Forelimb muscle (tissue), 1 donor: ENCODE measurements at regions not wholly inside any gene's neighbourhood (a gene's known extent, or its start where the extent isn't known, plus 50 kb on each side); places are given as distances from the start of the nearest gene placed in this dataset.

Experiments
- DNase-seq: peaks from one replicate; pipeline ENCODE4 v3.0.0-alpha.2; 2013; ENCODE audit warnings: low read depth

DNA sequence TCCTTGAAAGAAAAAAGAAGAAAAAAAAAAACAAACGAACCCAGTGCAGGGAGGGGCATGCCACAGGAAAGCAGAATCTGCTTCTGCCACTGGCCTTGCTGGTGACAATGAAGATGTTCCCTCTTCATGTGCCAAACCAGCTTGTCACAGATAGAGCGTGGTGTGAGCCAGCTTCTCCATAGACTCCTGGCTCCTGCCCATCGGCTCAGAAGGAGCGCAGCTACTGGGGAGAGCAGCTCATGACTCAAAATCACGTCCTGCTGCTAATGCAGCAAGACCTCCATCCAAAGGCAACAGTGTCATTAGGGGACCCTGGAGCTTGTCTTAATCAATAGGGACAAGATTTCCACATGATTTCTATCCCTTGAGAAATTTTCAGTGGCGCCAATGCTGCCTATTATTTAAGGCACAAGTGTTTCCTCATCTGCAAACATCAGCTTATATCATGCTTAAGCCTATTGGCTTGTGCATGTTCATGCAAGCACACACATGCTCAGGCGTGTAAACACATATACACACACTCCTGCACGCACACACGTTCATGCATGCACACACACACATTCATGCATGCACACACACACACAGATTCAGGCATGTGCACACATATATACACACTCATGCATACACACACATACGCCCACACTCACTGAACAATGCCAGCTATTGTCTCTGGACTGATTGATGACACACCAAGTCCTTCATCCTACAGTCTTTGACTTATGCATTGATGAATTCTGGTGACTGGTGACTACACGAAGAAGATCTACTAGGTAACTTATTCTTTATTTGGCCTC is 682.0 kb upstream of the ID2 start:
- no peak for DNase-seq

DNA sequence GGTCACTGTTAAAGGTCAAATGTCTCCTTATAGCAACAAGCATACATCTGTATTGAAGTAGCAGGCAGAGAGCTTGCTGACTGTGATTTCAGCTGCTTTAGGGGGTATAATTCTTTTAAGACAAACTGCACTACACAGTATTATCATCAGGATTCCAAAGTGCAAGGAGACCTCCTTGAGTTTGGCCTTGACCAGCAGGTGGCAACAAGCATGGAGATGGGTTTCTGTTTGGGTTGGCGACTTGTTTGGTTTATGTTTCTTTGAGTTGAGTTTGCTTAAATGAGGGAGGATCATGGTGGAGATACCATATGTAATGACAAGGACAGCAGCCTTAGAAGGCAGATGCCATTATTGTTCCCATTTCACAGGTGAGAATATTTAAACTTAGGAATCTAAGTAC is 681.0 kb upstream of the ID2 start:
- DNase-seq: no peak

DNA sequence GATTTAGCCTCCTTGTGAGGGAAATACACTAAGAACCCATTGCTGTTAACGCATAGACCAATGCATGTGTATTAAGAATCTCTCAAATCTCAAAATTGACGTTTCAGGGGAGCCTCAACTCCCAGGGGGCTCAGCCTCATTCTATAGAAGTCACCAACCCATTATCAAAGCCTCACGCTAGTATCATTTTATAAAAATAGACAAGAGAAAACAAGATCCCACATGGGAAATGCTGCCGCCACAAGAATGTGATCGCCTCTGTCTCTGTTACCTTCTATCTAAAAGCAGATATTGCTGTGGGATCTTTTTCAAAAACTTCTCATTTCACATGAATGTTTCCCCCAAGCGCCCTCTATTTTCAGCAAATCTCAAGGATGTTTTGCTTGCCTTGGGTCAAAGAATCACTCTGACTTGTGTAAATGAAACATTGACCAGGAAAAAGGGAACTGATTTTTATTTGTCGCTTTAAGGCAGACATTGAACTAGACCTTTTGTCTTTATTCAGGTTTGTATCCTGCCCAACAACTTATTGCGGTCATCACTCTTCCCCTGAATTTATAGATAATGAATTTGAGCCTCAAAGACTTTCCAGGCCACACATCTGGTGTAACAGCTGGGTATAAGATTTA is 679.0 kb upstream of the ID2 start:
- DNase-seq: no peak

DNA sequence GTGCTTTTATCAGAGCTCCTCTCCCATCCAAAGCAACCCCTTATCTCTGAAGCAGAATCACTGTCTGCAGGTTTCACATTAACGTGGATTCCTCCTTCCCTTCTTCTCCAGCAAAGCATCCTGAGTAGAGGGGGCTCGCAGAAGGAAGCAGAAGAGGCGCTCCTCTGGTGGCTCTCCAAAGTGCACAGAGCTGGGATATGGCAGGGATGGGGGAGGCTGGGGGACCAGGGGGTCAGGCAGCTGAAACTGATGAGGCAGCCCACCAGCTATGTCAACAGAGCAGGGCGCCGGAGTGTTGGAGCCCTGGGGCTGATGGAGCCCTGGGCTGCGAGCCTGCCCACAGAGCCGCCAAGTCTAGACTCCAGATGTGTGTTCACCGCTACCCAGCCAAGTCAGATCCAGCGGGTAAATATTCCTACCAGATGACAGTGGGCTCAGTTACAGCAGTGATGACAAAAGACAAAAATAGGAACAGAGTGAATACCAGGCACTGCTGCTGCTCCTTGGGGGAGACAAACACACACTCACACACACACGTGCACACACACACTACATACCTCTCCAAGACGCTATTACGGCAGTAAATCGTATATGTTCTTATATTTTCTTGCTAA is 678.3 kb upstream of the ID2 start:
- peak; percentile 65 for DNase-seq

DNA sequence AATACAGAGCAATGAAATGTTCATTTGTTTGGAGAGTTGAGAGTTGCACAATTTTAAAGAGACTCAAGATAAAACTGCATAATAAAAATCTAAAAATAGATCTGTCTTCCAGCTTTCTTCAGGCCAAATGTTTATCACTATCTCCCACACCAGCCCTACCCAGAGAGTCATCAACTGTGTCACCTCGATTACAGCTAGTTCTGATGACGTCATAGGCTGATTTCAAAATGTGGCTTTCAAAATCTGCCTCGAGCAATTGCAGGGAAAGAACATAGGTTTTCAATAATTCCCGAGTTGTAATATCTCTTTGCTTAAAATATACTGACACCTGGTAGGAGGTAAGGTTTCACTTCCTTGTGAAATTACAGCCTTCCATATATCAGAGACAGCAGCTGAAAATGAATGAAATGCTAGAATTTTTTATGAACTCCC is 677.6 kb upstream of the ID2 start:
- DNase-seq: peak; percentile 25

DNA sequence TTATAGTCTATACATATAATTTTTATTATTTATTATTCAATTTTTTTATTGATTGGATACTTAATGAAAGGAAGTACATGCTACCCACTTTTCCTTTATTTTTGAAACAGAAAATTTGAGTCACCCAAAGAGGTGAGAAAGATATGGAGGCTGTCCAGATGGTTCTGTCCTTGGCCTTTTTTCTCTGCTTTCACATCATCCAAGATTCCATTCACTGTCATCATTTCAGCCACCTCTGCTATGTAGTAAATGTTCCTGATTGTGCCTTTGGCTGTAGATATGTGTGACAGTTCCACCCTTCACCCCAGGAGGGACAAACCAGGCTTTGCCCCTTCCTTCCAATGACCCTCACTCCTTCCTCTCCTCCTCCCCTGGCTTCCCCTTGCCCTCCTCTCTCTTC is 675.7 kb upstream of the ID2 start:
- DNase-seq: no peak

DNA sequence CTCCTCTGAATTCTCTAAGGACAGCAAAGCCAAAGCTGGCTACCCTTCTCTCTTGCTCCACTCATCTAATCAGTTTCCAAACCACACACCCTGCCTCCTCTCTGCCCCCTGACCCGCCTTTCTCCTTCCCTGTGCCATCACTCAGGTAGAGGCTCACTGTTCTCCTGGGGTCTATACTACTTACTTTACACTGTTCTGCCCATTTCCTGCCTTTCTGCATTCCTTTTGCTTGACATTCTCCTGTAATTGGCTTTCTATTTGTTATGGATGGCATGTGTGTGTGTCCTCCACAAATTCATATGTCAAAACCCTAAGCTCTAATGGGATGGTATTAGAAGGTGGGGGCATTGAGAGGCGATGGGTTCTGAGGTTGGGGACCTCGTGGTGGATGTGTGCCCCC is 675.2 kb upstream of the ID2 start:
- no peak for DNase-seq

DNA sequence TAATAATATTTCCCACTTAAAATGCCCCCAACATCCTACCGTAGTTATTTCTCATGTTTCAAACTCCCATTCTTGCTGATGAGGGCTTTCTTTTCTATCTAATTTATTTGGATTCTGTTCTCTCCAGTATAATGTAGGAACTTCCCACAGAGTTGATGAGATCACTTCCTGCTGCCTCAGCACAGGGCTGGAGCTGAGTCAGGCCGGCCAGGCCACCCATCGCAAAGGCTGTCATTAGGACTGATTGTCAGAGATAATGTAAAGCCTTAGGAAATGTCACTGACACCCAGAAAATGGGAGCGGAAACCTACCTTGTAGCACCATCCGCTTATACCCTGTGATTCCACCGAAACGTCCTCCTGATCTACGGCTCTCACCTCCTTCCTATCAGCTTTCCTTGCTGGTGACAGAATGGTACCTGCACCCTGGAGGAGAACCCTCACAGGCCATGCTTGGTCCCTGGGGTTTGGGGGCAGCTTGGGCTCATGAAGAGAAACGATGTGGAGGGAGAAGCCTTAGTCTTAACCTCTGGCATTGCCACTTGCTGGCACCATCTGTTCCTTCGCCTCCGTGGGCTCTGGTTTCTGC is 672.8 kb upstream of the ID2 start:
- no peak for DNase-seq

DNA sequence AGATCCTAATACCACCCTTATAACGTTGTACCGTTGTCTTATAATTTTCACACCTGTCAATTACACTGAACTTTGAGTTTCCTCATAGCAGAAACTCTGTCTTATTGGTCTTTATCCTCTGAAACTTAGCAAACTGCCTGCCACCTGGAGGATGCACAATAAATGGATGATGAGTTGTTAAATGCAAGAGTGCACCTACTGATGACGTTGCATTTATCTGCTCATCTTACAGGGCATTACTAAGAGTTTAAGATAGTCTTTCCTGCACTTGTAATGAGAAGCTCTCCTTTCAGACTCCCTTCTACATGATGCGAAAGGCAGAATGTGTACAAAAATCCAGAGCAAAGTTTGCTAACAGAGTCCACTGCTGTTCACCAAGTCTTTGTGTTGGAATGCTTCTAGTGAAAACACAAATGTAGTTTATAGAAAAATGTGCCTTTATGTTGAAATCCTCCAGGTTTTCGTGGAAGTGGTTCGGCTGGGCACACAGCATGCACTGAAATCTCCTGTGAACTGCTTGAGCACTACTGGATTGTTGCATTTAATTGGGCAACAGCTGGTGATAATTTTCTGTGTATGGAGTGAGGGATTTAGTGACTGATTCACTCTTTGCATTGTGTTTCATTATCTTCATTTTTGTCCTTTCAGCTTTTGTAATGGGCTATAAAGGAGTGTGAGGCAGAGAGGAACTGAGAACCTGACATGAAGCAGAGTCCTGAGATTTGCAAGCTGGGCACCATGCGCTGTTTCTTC is 665.8 kb upstream of the ID2 start:
- DNase-seq: no peak

DNA sequence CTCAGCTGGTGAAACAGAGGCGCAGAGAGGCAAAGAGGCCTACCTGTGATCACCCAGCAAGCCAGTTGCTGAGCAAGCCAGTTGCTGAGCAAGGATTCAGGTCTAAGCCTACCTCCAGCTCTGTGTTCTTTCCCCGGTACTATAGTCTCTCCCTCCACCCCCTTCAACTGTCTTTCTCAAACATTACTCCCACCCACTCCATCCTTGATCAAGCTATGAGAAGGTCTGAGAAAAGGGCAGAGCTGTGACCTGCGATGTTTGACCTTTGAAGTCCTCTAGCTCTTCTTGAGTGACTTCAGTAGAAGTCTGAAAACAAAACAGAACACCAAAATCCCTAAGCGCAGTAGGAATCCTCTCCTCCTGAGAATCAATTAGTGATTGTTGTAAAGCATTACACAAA is 665.2 kb upstream of the ID2 start:
- no peak for DNase-seq

DNA sequence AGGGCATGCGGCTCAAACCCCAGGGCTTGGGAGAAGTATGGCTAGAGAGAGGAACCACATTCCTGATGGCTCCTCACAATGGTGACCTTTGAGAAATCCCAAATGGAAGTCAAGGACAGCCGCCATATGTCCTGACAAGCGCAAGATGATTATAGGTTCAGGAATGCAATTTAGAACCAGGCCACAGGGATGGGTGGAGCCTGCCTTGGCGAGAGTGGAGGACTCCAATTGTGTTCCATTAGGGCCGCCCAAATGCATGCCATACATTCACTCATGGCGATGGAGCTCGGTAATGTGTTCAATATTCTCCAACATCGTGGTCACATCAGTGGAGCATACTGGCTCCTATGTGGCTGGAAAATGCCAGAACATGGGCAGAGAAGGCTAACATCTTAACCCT is 662.9 kb upstream of the ID2 start:
- no peak for DNase-seq

DNA sequence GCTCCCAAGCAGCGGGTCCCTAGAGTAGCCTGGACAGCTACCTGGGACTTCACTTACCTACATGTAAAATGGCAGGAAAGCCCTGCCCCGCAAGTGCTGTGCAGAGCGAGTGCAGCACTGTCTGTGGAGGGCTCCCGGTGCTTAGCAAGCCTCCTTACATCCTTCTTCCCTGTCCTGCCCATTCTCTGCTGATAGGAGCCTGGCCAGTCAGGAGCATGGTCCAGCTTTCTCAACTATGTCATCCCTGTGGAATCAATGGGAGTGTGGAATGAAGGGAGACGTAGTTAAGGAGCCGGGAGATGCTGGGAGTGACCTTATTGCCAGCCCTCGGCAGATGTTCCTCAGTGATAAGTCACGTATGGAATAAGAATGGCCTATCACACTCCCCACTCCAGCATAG is 661.9 kb upstream of the ID2 start:
- no peak for DNase-seq

DNA sequence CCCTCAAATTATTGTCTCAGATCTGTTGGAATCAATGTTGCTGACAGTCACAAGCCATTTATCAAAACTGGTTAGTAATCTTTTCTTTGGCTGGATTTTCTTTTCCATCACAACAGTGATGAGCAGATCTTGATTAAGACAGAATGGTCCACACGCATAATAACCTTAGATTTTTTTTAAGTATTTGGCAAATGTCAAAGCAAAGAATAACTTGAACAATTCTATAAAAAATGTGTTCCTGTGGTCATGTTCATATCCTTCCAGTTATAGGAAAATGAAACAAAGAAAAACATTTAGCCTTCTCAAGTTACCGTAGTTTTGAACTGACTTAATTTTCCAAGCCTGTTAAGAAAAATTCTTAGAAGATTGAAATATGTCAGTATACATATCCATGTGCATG is 659.9 kb upstream of the ID2 start:
- no peak for DNase-seq

DNA sequence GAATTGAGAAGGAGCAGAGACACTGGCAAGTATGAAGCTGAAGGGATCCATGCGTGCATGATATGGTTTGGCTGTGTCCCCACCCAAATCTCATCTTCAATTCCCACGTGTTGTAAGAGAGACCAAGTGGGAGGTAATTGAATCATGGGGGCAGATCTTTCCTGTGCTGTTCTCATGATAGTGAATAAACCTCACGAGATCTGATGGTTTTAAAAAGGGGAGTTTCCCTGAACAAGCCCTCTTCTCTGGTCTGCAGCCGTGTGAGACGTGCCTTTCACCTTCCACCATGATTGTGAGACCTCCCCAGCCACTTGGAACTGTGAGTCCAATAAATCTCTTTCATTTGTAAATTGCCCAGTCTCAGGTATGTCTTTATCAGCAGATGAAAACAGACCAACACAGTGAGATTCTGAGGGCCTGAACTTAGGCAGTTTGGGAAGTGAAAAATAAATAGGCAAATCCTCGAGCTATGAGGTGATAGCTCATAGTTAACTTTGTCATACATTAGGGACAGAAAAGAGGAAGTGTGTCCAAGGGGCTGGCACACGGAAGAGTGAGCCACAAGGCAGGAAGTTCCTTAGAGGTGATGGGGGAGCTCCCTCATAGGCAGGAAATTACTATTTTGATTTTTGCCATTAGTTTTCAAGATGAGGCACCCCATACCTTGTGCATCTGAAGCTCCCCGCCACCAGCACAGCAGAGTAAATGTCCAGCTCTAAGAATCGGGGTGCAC is 658.8 kb upstream of the ID2 start:
- no peak for DNase-seq

DNA sequence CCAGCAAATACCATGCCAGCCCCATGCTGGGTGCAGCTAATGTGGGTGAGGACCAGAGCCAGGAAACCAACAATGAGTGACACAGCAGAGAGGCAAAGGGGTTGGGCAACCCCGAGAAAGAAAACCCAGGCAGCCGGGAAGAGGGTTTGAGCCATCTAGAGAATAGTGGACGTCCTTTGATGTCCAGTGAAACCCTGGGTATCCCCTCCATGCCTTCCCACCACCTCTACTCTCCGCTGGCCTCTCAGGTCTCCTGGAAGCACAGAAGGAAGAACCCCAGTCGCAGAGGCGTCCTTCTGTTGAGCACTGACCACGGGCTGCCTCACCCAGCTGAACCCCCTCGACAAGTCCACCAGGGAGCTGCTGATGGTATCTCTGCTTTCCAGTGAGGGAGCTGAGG is 657.4 kb upstream of the ID2 start:
- DNase-seq: no peak

DNA sequence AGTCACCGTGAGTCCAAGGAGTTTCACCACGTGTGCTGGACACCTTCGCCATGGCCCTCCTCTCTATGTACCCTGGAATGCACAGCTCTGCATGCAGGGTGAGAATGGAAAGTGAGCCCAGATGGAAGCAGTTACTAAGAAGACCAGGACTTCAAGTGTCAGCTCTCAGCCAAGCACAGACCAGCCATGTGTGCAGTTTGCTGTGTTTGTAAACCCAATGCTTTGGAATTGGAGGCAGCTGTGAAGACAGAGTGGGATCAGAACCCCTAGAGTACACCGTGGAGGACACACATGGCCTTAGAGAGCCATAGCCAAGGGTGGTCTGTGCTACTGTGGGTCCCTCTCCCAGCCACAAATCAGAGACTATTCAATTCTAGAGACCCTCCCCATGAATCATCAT is 655.5 kb upstream of the ID2 start:
- no peak for DNase-seq

DNA sequence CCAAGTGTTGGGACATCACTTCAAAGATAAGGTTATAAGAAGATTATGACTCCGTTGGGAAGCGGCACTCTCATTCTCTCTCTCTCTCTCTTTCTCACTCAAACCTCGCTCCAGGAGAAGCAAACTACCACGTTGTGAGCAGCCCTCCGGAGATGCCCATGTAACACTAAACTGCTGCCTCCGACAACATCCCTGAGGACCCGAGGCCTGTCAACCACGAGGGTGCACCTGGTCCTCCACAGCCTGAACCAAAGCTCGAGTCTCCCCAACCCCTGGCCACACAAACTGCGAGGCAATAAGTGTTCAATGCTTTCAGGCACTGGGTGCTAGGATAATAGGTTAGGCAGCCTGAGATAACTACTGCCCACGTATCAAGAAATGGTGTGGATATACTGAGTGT is 654.5 kb upstream of the ID2 start:
- no peak for DNase-seq

DNA sequence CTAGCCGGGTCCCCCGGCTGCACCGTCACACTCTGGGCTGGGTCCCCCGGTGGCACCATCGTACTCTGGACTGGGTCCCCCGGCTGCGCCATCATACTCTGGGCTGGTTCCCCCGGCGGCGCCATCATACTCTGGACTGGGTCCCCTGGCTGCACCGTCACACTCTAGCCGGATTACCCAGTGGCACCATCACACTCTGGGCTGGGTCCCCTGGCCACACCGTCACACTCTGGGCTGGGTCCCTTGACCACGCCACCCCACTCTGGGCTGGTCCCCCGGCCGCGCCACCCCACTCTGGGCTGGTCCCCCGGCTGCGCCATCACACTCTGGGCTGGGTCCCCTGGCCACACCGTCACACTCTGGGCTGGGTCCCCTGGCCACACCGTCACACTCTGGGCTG is 653.8 kb upstream of the ID2 start:
- DNase-seq: no peak

DNA sequence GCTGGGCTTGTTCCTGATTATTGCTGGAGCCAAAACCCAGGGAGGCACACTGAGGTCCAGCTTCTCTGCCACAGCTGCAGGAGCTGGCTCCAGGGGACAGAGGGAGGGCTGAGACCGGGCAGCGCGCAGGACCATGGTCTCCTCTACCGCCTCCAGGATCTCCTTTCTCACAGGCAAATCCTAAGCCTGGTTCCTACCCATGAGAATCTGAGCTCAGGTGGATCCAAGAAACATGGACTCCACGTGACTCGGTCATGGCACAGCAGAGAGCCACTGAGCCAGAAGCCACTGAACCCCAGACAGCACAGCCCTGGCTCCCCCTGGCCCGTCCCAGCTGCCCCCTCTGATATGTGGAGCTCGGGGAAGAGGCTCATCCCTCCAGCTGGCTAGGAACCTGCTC is 653.4 kb upstream of the ID2 start:
- DNase-seq: no peak

DNA sequence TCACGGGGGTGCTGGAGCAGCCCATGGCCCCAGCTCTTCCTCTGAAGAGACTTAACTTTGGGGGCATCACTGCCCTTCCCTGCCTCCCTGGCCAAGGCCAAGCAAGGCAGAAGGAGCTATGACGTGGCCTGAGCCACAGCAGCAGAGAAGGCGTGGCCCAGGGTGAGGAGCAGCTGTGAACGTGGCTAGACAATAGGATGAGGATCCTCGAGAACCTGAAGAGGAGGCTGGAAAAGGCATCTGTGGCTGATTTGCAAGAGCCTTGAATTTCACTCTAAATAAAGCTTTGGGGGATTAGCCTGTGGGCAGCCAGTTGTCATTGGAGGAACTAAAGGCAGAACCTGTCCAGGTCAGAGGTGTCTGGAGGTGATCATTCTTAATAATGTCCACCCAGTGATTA is 652.9 kb upstream of the ID2 start:
- no peak for DNase-seq

DNA sequence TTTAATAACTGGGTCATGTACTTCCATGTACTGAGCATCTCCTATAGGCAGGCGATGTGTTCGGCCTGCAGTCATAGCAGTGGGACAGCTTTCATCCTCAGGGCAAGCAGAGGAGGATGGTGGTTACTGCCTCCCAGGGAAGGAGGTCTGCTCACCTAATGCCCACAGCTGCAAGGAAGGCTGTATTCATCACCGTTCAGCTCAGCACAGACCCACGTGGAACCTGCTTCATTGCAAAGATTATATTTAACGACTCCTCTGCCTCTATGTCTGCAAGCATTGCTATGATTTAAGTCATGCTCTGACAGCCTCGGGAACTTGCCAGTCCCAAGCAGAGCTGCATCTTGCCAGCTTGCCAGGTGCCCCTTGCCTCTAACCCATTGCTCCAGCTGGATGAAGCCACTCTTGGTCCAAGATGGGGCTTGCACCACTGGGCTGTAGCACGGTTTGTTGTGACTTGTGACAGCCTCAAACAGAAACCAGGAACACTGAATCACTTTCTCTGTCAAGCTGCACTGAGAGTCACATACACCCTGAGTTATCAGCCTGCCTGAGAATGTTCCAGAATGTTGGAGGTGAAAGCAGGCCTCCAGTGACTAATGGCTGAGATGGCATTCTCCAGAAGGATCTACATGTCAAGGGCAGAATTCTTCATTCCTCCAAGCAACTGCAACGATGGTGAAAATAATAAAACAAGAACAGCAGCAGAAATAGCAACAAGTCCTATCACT is 651.1 kb upstream of the ID2 start:
- DNase-seq: no peak
